Retinal pigment epithelial cell (primary cell): ENCODE measurements at regions not wholly inside any gene's neighbourhood (a gene's known extent, or its start where the extent isn't known, plus 50 kb on each side); places are given as distances from the start of the nearest gene placed in this dataset.

Experiments
- DNase-seq: peaks from one replicate; pipeline ENCODE4 v3.0.0-alpha.2; 2010; ENCODE audit warnings: low read depth
- H3K4me3 ChIP-seq: 2 replicates; pipeline ENCODE4 v1.5.1; 2011; ENCODE audit warnings: mild to moderate bottlenecking, low read length, control low read depth, moderate library complexity
- CTCF ChIP-seq: conservative IDR thresholded peaks from 2 replicates; pipeline ENCODE4 v1.5.1; 2011; ENCODE audit warnings: low read depth, low read length, control low read depth, inconsistent platforms

GRCh38 chr10:63710703-63711102, 189.5 kb downstream of the REEP3 start:
- H3K4me3 ChIP-seq = no peak overlapping the region
- TF ChIP-seq CTCF = no peak

DNA sequence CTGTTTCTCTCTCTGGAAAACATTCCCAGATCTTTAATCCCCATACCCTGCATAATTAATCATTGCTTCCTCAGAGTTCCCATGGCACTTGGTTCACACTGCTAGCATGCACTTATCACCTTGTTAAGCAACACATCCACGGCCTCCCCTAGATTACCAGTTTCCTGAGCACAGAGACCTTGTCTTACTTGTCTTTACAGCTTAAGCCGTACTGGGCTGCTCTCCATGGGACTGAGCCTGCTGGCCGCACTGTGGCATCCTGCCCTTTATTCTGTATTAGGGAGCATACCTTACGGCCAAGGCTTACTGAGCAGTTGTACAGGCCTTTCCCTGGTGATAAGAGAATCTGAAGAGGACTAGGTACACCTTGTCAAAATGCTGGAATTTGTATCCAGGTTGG, 190.2 kb downstream of the REEP3 start:
- peak; percentile 97 for DNase-seq
- H3K4me3 ChIP-seq = no peak overlapping the region
- no peak for TF ChIP-seq CTCF

More at GRCh38 chr10:63710703-63711102, 189.5 kb downstream of the REEP3 start:
- no peak for DNase-seq

- no peak overlapping the region for H3K4me3 ChIP-seq
- no peak for TF ChIP-seq CTCF
- DNase-seq = peak; percentile 99
Observed at GRCh38 chr10:63711867-63712716, 190.9 kb downstream of the REEP3 start.

DNA sequence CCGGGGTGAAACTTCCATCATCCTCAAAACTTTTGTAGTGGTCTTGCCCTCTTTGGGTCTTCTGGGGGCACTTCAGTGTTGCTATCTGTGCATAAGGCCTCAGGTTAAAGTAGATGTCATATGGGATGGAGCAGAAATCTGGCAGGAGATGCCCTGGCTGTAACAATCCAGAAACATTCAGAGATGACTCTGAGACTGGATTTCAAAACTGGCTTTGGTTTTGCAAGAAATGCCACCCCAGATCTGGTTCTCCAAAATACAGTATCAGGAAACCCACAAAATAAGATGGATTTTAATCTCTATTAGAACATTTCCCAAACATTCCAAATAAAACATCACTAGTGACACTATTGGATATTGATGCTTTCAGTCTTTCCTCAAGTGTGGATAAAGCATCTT, 191.5 kb downstream of the REEP3 start:
- DNase-seq = no peak
- TF ChIP-seq CTCF = no peak
- H3K4me3 ChIP-seq = no peak overlapping the region

DNA sequence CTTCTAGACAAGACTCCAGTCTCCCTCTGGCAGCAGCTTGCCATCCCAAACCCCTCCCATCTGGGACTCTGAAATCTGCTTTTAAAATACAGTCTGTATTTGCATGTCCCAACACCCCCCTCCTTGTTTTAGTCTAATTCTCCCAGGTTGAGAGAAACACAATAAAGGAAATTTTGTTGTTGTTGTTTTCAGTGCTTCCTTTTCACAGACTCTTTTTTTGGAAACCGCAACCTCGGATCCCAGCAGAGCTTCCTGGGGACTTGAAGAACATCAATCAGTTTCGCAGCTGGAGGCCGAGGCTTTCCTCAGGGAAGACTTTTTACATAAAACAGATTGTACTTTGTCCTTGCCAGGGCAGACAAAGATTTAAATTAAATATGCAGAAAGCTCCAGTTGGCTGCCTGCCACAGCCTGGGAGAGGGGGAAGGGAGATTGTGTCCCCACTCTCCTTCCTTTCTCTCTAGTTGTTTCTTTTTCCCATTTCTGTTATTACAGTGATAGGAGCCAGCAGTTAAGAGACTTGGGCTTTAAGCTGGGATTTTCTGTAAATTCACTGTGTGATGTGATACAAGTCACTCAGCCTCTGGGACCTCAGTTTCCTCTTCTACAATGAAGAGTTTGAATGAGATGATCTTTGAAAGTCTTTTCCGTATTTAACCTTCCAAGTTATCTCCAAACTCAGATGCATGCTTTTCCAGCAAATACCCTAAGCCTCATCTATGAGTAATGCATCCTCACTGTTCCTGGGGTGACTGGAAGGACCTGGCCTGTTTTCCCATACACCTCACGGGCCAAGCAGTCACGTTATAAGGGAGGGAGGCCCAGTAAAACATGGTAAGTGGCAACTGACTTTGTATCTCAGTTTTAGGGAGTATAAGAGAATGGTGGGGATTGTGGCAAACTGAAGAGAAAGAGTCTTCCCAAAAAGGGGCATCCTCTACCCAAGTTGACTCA, 192.3 kb downstream of the REEP3 start:
- no peak overlapping the region for H3K4me3 ChIP-seq
- DNase-seq = peak; percentile 32
- TF ChIP-seq CTCF = no peak

DNA sequence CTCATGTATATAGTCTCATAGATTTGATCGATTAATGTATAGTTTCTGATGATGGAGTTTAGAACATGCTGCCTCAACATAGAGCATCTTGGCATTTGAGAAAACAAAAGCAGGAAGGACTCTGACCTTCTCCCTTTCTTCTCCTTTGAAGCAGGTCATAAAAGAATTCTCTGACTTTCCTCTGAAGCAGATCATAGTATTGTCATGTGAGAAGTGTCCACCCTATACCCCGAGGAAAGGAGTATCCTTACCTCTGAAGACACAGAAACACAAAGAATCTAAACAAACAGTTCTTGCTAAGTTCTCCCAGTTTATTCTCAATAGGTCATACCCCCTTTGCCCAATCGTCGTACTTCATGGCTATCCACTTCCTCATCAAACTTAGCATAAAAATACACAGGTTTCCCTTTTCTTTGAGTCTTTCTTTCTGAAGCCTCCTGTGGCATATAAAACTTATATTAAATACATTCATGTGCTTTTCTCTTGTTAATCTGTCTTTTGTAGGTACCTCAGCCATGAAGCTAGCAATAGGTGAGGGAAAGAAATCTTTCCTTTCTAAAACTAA, 194.9 kb downstream of the REEP3 start:
- no peak overlapping the region for H3K4me3 ChIP-seq
- no peak for DNase-seq
- no peak for TF ChIP-seq CTCF
